Tibial nerve (tissue), 4 donors: ENCODE measurements at regions not wholly inside any gene's neighbourhood (a gene's known extent, or its start where the extent isn't known, plus 50 kb on each side); places are given as distances from the start of the nearest gene placed in this dataset.

Experiments
- DNase-seq, 2 donors: peaks; one replicate each; pipeline ENCODE4 v3.0.0-alpha.2; 2019; ENCODE audit warnings: low spot score in 2 of 2
- H3K27ac ChIP-seq, 4 donors: fragments of 200-600 bp; sonication (generic) in 3 of 4; one replicate each; pipeline ENCODE4 v1.5.1; 2017 to 2019; ENCODE audit warnings: mild to moderate bottlenecking in 1 of 4
- H3K27me3 ChIP-seq, 2 donors: fragments of 200-600 bp; sonication (generic) in 1 of 2; one replicate each; pipeline versions ENCODE4 v1.5.1 to v1.6.0; 2017 to 2019
- H3K36me3 ChIP-seq, 3 donors: fragments of 200-600 bp; sonication (generic); one replicate each; pipeline ENCODE4 v1.5.1; 2018 to 2019
- H3K4me1 ChIP-seq, 4 donors: fragments of 200-600 bp; sonication (generic) in 3 of 4; one replicate each; pipeline ENCODE4 v1.5.1; 2017 to 2019
- H3K4me3 ChIP-seq, 4 donors: fragments of 200-600 bp; sonication (generic) in 3 of 4; one replicate each; pipeline ENCODE4 v1.5.1; 2017 to 2019; ENCODE audit warnings: mild to moderate bottlenecking in 1 of 4, moderate library complexity in 1 of 4
- H3K9me3 ChIP-seq, 4 donors: fragments of 200-600 bp; sonication (generic) in 3 of 4; one replicate each; pipeline ENCODE4 v1.5.1; 2017 to 2019
- CTCF ChIP-seq, 5 experiments: fragments of 200-600 bp in 3 of 5; fragments of 450-650 bp in 2 of 5; sonication (generic) in 3 of 5; IDR thresholded peaks; one replicate each; pipeline ENCODE4 v1.5.1; 2016 to 2019; ENCODE audit warnings: antibody characterized with exemption in 5 of 5, mild to moderate bottlenecking in 3 of 5, moderate library complexity in 2 of 5
- EP300 ChIP-seq, 2 donors: sonication (generic); formaldehyde crosslinking; IDR thresholded peaks; one replicate each; pipeline ENCODE4 v1.6.1; 2017; ENCODE audit warnings: antibody characterized with exemption in 2 of 2, mild to moderate bottlenecking in 1 of 2
- POLR2A ChIP-seq, 2 donors: fragments of 450-650 bp; IDR thresholded peaks; one replicate each; pipeline ENCODE4 v1.6.1; 2017; ENCODE audit warnings: antibody characterized with exemption in 2 of 2, mild to moderate bottlenecking in 2 of 2, moderate library complexity in 2 of 2
- WGBS, 2 donors: methylation state at CpG; one replicate each; pipeline ENCODE4 v1.1.5; 2018; 5-methylcytosine and 5-hydroxymethylcytosine counted together

DNA sequence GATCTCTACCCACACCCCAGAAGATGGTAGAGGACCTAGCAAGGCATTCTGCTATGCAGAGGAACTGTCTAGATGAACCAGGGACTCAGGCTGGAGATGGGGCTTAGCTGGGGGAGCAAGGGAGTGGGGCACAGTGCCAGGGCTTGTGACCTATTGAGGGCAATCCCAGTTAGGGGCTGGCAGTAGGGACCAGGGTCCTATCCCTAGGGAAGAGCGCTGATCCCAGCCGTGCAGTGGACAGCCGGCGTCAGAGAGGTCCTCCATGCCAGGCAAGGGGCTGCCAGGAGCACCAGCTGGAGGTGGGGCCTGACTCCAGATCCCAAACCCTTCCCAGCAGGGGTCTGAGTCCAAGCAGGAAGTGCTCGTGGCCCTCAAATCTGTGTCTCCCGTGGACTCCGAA lies 52.7 kb upstream of the NEURL1B start:
- H3K4me1 ChIP-seq, result peaks cover 0 to 37% (median 5%) of the 10 kb centered on the region in 4 donors
- TF ChIP-seq CTCF (IDR thresholded peaks at IDR 0.05) (no peak), POLR2A (IDR thresholded peaks at IDR 0.05) (no peak), EP300 (IDR thresholded peaks at IDR 0.05) (no peak)
- H3K4me3 ChIP-seq, result no peak overlapping the region
- H3K27me3 ChIP-seq, result no peaks in the 10 kb centered on the region
- H3K27ac ChIP-seq, result no peak overlapping the region
- DNase-seq, result no peak
- H3K9me3 ChIP-seq, result no peaks in the 10 kb centered on the region
- WGBS, 2 donors, result 85 to 89% methylated on average over 3 to 7 of the region's 7 CpGs
- no peaks in the 10 kb centered on the region for H3K36me3 ChIP-seq

GRCh38 chr5:172587061-172587405 lies 54.0 kb upstream of the NEURL1B start:
- no peak for DNase-seq
- H3K27me3 ChIP-seq, result no peaks in the 10 kb centered on the region
- no peak overlapping the region for H3K4me3 ChIP-seq
- no peak for TF ChIP-seq POLR2A (IDR thresholded peaks at IDR 0.05)
- no peak for TF ChIP-seq CTCF (IDR thresholded peaks at IDR 0.05)
- no peak for TF ChIP-seq EP300 (IDR thresholded peaks at IDR 0.05)
- WGBS, 2 donors, result 80 to 92% methylated on average over 6 to 8 of the region's 8 CpGs
- H3K9me3 ChIP-seq, result no peaks in the 10 kb centered on the region
- H3K4me1 ChIP-seq, result peaks cover 0 to 42% (median 7%) of the 10 kb centered on the region in 4 donors
- no peaks in the 10 kb centered on the region for H3K36me3 ChIP-seq
- H3K27ac ChIP-seq, result peak overlapping the region in 3 of 4 donors; percentile 1 to 82 (median 28)

DNA sequence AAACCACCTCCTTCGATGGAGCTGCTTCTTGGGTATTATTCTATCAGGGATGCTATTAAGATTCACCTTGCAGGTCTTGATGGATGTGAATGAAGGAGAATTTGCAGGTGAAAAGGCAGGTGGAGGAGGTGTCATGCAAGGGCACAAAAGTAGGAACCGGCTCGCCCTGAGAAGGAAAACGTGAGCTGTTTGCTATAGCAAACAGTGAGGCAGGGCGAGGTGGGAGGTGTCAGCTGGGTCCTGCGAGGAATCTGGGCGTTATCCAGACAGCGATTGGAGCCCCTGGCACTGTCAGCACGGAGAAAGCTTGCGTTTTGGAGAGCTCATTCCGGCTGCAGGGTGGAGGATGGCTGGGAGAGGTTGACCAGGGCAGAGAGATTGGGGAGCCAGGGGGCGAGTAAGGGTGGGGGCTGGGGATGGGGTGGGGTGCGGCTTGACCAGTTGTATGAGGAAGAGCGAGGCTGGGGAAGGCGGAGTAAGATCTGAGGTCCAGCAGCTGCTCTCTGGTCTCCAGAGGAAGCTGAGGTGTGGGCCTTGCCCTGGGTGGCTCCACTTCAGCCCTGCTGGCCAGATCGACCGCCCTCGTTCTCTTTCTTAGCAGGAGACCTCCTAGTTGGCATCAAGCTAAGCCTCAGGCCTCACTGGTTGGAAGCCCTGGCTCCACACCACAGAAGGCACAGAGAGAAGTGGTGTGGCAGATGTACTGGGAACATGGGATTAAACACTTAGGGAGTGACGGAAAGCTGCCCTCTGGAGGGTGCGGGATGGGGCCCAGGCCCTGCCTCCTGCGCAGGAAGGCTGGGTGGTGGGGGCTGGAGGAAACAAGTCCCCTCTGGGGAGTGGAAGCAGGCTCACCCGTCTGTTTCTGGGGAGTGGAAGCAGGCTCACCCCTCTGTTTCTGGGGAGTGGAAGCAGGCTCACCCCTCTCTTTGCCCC lies 54.7 kb upstream of the NEURL1B start:
- H3K27ac ChIP-seq, result peak overlapping the region; percentile 1 to 82 (median 41)
- WGBS, 2 donors, result 63 to 65% methylated on average over 22 of the region's 22 CpGs
- no peaks in the 10 kb centered on the region for H3K9me3 ChIP-seq
- peaks cover 0 to 43% (median 10%) of the 10 kb centered on the region in 4 donors for H3K4me1 ChIP-seq
- H3K36me3 ChIP-seq, result no peaks in the 10 kb centered on the region
- H3K4me3 ChIP-seq, result no peak overlapping the region
- no peak for DNase-seq
- H3K27me3 ChIP-seq, result no peaks in the 10 kb centered on the region
- TF ChIP-seq POLR2A (IDR thresholded peaks at IDR 0.05) (no peak), EP300 (IDR thresholded peaks at IDR 0.05) (no peak), CTCF (IDR thresholded peaks at IDR 0.05) (no peak)

DNA sequence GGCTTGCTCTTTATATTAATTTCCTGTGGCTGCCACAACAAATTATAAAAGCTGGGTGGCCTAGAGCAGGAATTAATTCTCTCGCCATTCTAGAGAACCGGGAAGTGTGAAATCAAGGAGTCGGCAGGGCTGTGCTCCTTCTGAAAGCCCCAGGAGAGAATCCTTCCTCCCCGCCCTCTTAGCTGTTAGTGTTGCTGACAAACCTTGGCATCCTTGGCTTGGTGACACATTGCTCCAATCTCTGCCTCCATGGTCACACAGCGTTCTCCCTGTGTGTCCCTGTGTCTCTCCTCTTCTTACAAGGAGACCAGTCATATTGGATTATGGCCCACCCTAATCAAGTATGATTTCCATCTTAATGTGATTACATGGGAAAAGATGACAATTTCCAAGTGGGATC lies 55.9 kb upstream of the NEURL1B start:
- Histone ChIP-seq H3K4me3 (no peak overlapping the region), H3K4me1 (peaks cover 0 to 43% (median 10%) of the 10 kb centered on the region in 4 donors), H3K36me3 (no peaks in the 10 kb centered on the region), H3K27ac (peak overlapping the region; percentile 13 to 82 (median 52)), H3K9me3 (no peaks in the 10 kb centered on the region), H3K27me3 (no peaks in the 10 kb centered on the region)
- DNase-seq, result no peak
- 61 to 69% methylated on average over 5 of the region's 5 CpGs for WGBS, 2 donors
- TF ChIP-seq EP300 (IDR thresholded peaks at IDR 0.05) (no peak), CTCF (IDR thresholded peaks at IDR 0.05) (no peak), POLR2A (IDR thresholded peaks at IDR 0.05) (no peak)

- DNase-seq, result no peak
- peaks cover 0 to 43% (median 10%) of the 10 kb centered on the region in 4 donors for H3K4me1 ChIP-seq
These were observed 56.4 kb upstream of the NEURL1B start for GRCh38 chr5:172584638-172585037.

More at GRCh38 chr5:172584638-172585037, 56.4 kb upstream of the NEURL1B start:
- WGBS, 2 donors, result 77 to 80% methylated on average over 8 of the region's 8 CpGs
- no peaks in the 10 kb centered on the region for H3K9me3 ChIP-seq
- no peak overlapping the region for H3K4me3 ChIP-seq
- H3K27me3 ChIP-seq, result no peaks in the 10 kb centered on the region
- peak overlapping the region; percentile 13 to 82 (median 52) for H3K27ac ChIP-seq
- TF ChIP-seq POLR2A (IDR thresholded peaks at IDR 0.05), result no peak
- no peak for TF ChIP-seq CTCF (IDR thresholded peaks at IDR 0.05)
- TF ChIP-seq EP300 (IDR thresholded peaks at IDR 0.05), result no peak
- no peaks in the 10 kb centered on the region for H3K36me3 ChIP-seq
